ENCODE measurements at regions not wholly inside any gene's neighbourhood (a gene's known extent, or its start where the extent isn't known, plus 50 kb on each side); places are given as distances from the start of the nearest gene placed in this dataset.

GRCh38 chr3:120838441-120839091, 69.4 kb upstream of the STXBP5L start:
- ChIA-PET CTCF (no interaction called here), POLR2A (no interaction called here)
- DNase-seq (no peak), ATAC-seq (no peak)
- H3K4me3 Mint-ChIP-seq, result no peak overlapping the region
- intact Hi-C loops (cut with DNase I, micrococcal nuclease), result no loop called here
- H3K9me3 Mint-ChIP-seq (ENCODE audit: low read depth), result no peaks in the 10 kb centered on the region
- no peaks in the 10 kb centered on the region for H3K36me3 Mint-ChIP-seq (ENCODE audit: low read depth)
- H3K27ac Mint-ChIP-seq, result no peak overlapping the region
- peaks cover 18% of the 10 kb centered on the region for H3K27me3 Mint-ChIP-seq
- no peaks in the 10 kb centered on the region for H3K4me1 Mint-ChIP-seq

GRCh38 chr3:120839120-120839519, 68.9 kb upstream of the STXBP5L start:
- DNase-seq, result no peak
- H3K9me3 Mint-ChIP-seq (ENCODE audit: low read depth), result no peaks in the 10 kb centered on the region
- no peak overlapping the region for H3K4me3 Mint-ChIP-seq
- no peak for ATAC-seq
- peaks cover 16% of the 10 kb centered on the region for H3K27me3 Mint-ChIP-seq
- H3K36me3 Mint-ChIP-seq (ENCODE audit: low read depth), result no peaks in the 10 kb centered on the region
- H3K4me1 Mint-ChIP-seq, result no peaks in the 10 kb centered on the region
- H3K27ac Mint-ChIP-seq, result no peak overlapping the region
- intact Hi-C loops (cut with DNase I, micrococcal nuclease), result no loop called here
- POLR2A ChIA-PET, result no interaction called here
- CTCF ChIA-PET, result no interaction called here

- ATAC-seq, result no peak
- H3K4me3 Mint-ChIP-seq, result no peak overlapping the region
- no peaks in the 10 kb centered on the region for H3K4me1 Mint-ChIP-seq
- ChIA-PET CTCF (no interaction called here), POLR2A (no interaction called here)
- no peak overlapping the region for H3K27ac Mint-ChIP-seq
- intact Hi-C loops (cut with DNase I, micrococcal nuclease), result no loop called here
- no peaks in the 10 kb centered on the region for H3K9me3 Mint-ChIP-seq (ENCODE audit: low read depth)
- no peak for DNase-seq
- H3K27me3 Mint-ChIP-seq, result peaks cover 19% of the 10 kb centered on the region
- no peaks in the 10 kb centered on the region for H3K36me3 Mint-ChIP-seq (ENCODE audit: low read depth)
Observed at GRCh38 chr3:120841264-120841663, 66.7 kb upstream of the STXBP5L start.

- POLR2A ChIA-PET, result no interaction called here
- no peaks in the 10 kb centered on the region for H3K9me3 Mint-ChIP-seq (ENCODE audit: low read depth)
- peaks cover 19% of the 10 kb centered on the region for H3K27me3 Mint-ChIP-seq
- DNase-seq, result no peak
- intact Hi-C loops (cut with DNase I, micrococcal nuclease), result no loop called here
- H3K4me3 Mint-ChIP-seq, result no peak overlapping the region
- ATAC-seq, result no peak
- CTCF ChIA-PET, result interaction anchor here (0.7 to 0.9 kb wide), 2 partner anchors 23 to 520 kb away, joined by 3 to 4 read pairs; no protein-coding TSS in a partner anchor
- H3K27ac Mint-ChIP-seq, result no peak overlapping the region
- no peaks in the 10 kb centered on the region for H3K36me3 Mint-ChIP-seq (ENCODE audit: low read depth)
- no peaks in the 10 kb centered on the region for H3K4me1 Mint-ChIP-seq
Observed at GRCh38 chr3:120846073-120846472, 61.9 kb upstream of the STXBP5L start.

GRCh38 chr3:120848503-120848902, 59.5 kb upstream of the STXBP5L start:
- Mint-ChIP-seq H3K4me3 (no peak overlapping the region), H3K27ac (no peak overlapping the region), H3K36me3 (ENCODE audit: low read depth) (no peaks in the 10 kb centered on the region), H3K9me3 (ENCODE audit: low read depth) (no peaks in the 10 kb centered on the region), H3K4me1 (no peaks in the 10 kb centered on the region), H3K27me3 (peaks cover 18% of the 10 kb centered on the region)
- intact Hi-C loops (cut with DNase I, micrococcal nuclease), result no loop called here
- ATAC-seq, result no peak
- CTCF ChIA-PET, result no interaction called here
- POLR2A ChIA-PET, result no interaction called here
- no peak for DNase-seq

- Mint-ChIP-seq H3K9me3 (ENCODE audit: low read depth) (no peaks in the 10 kb centered on the region), H3K27me3 (peaks cover 12% of the 10 kb centered on the region), H3K36me3 (ENCODE audit: low read depth) (no peaks in the 10 kb centered on the region), H3K4me3 (no peak overlapping the region), H3K27ac (no peak overlapping the region), H3K4me1 (no peaks in the 10 kb centered on the region)
- intact Hi-C loops (cut with DNase I, micrococcal nuclease), result no loop called here
- ChIA-PET CTCF (no interaction called here), POLR2A (no interaction called here)
- ATAC-seq (no peak), DNase-seq (no peak)
Observed at GRCh38 chr3:120850381-120851295, 57.4 kb upstream of the STXBP5L start.

- no peaks in the 10 kb centered on the region for H3K36me3 Mint-ChIP-seq (ENCODE audit: low read depth)
- CTCF ChIA-PET, result no interaction called here
- POLR2A ChIA-PET, result interaction anchor here (0.6 kb wide), 1 partner anchor 1082 kb away, joined by 3 read pairs; no protein-coding TSS in a partner anchor
- ATAC-seq (no peak), DNase-seq (no peak)
- peaks cover 9% of the 10 kb centered on the region for H3K27me3 Mint-ChIP-seq
- H3K9me3 Mint-ChIP-seq (ENCODE audit: low read depth), result no peaks in the 10 kb centered on the region
- intact Hi-C loops (cut with DNase I, micrococcal nuclease), result no loop called here
- no peak overlapping the region for H3K4me3 Mint-ChIP-seq
- H3K4me1 Mint-ChIP-seq, result no peaks in the 10 kb centered on the region
- H3K27ac Mint-ChIP-seq, result no peak overlapping the region
Observed at GRCh38 chr3:120852412-120852811, 55.6 kb upstream of the STXBP5L start.

- intact Hi-C loops (cut with DNase I, micrococcal nuclease), result no loop called here
- Mint-ChIP-seq H3K27ac (no peak overlapping the region), H3K4me1 (no peaks in the 10 kb centered on the region), H3K36me3 (ENCODE audit: low read depth) (no peaks in the 10 kb centered on the region), H3K27me3 (peaks cover 9% of the 10 kb centered on the region), H3K4me3 (no peak overlapping the region), H3K9me3 (ENCODE audit: low read depth) (no peaks in the 10 kb centered on the region)
- no peak for DNase-seq
- CTCF ChIA-PET, result no interaction called here
- no peak for ATAC-seq
- POLR2A ChIA-PET, result no interaction called here
Observed at GRCh38 chr3:120853416-120853815, 54.6 kb upstream of the STXBP5L start.

GRCh38 chr3:120854908-120855526, 53.0 kb upstream of the STXBP5L start:
- intact Hi-C loops (cut with DNase I, micrococcal nuclease), result no loop called here
- DNase-seq, result no peak
- ChIA-PET POLR2A (no interaction called here), CTCF (no interaction called here)
- Mint-ChIP-seq H3K4me1 (no peaks in the 10 kb centered on the region), H3K9me3 (ENCODE audit: low read depth) (no peaks in the 10 kb centered on the region), H3K36me3 (ENCODE audit: low read depth) (no peaks in the 10 kb centered on the region), H3K27ac (no peak overlapping the region), H3K4me3 (no peak overlapping the region), H3K27me3 (peaks cover 11% of the 10 kb centered on the region)
- no peak for ATAC-seq

- H3K27ac Mint-ChIP-seq, result no peak overlapping the region
- CTCF ChIA-PET, result interaction anchor here (0.6 kb wide), 1 partner anchor 70 kb away, joined by 3 read pairs; no protein-coding TSS in a partner anchor
Observed at GRCh38 chr3:120855665-120856437, 52.2 kb upstream of the STXBP5L start.

More at GRCh38 chr3:120855665-120856437, 52.2 kb upstream of the STXBP5L start:
- ATAC-seq, result no peak
- no peak for DNase-seq
- Mint-ChIP-seq H3K4me3 (no peak overlapping the region), H3K27me3 (peaks cover 11% of the 10 kb centered on the region), H3K36me3 (ENCODE audit: low read depth) (no peaks in the 10 kb centered on the region), H3K4me1 (no peaks in the 10 kb centered on the region), H3K9me3 (ENCODE audit: low read depth) (no peaks in the 10 kb centered on the region)
- POLR2A ChIA-PET, result no interaction called here
- intact Hi-C loops (cut with DNase I, micrococcal nuclease), result no loop called here
